HG02798 (cell line): ENCODE measurements at regions not wholly inside any gene's neighbourhood (a gene's known extent, or its start where the extent isn't known, plus 50 kb on each side); places are given as distances from the start of the nearest gene placed in this dataset.
"Not testable (repeated sequence)": the region's sequence is repeated elsewhere in the genome, so short reads cannot be mapped to it uniquely, and the experiment has no call there.

ENCODE experiments used
- ATAC-seq: cut with Tn5 transposase; IDR thresholded peaks from one replicate; pipeline ENCODE4 v1.9.1; 2021; ENCODE audit warnings: mild to moderate bottlenecking; ENCODE audit not compliant: unreplicated experiment, poor library complexity

- no peak for ATAC-seq
Measured at GRCh38 chr5:35561396-35561795, 56.3 kb upstream of the SPEF2 start.

- no peak for ATAC-seq
Measured at GRCh38 chr5:35557748-35558147, 59.9 kb upstream of the SPEF2 start.

GRCh38 chr5:35557199-35557598, 60.5 kb upstream of the SPEF2 start:
- ATAC-seq, result no peak

- ATAC-seq, result no peak
Measured at GRCh38 chr5:35554016-35554415, 63.6 kb upstream of the SPEF2 start.

GRCh38 chr5:35545190-35545589, 72.5 kb upstream of the SPEF2 start:
- no peak for ATAC-seq

GRCh38 chr5:35543408-35543807, 74.3 kb upstream of the SPEF2 start:
- ATAC-seq, result no peak

- no peak for ATAC-seq
Measured at GRCh38 chr5:35540002-35540401, 77.7 kb upstream of the SPEF2 start.

- ATAC-seq, result no peak
Measured at GRCh38 chr5:35538198-35538931, 79.3 kb upstream of the SPEF2 start.

GRCh38 chr5:35533156-35533555, 84.5 kb upstream of the SPEF2 start:
- ATAC-seq, result no peak

GRCh38 chr5:35531553-35531952, 86.1 kb upstream of the SPEF2 start:
- ATAC-seq, result not testable (repeated sequence)

- peak; percentile 94 for ATAC-seq
Measured at GRCh38 chr5:35518104-35518503, 99.6 kb upstream of the SPEF2 start.

GRCh38 chr5:35516271-35516670, 101.4 kb upstream of the SPEF2 start:
- ATAC-seq, result no peak

- ATAC-seq, result no peak
Measured at GRCh38 chr5:35513612-35514011, 104.1 kb upstream of the SPEF2 start.

GRCh38 chr5:35502206-35502605, 115.5 kb upstream of the SPEF2 start:
- no peak for ATAC-seq

- ATAC-seq, result no peak
Measured at GRCh38 chr5:35488791-35489190, 128.9 kb upstream of the SPEF2 start.

GRCh38 chr5:35488055-35488454, 129.6 kb upstream of the SPEF2 start:
- ATAC-seq, result no peak

- no peak for ATAC-seq
Measured at GRCh38 chr5:35487233-35488025, 130.2 kb upstream of the SPEF2 start.

GRCh38 chr5:35485487-35485886, 132.2 kb upstream of the SPEF2 start:
- ATAC-seq, result no peak

GRCh38 chr5:35484241-35484640, 133.4 kb upstream of the SPEF2 start:
- no peak for ATAC-seq

GRCh38 chr5:35483780-35484179, 133.9 kb upstream of the SPEF2 start:
- ATAC-seq, result no peak

GRCh38 chr5:35483191-35483590, 134.5 kb upstream of the SPEF2 start:
- ATAC-seq, result no peak
